ENCODE measurements at regions not wholly inside any gene's neighbourhood (a gene's known extent, or its start where the extent isn't known, plus 50 kb on each side); places are given as distances from the start of the nearest gene placed in this dataset.

DNA sequence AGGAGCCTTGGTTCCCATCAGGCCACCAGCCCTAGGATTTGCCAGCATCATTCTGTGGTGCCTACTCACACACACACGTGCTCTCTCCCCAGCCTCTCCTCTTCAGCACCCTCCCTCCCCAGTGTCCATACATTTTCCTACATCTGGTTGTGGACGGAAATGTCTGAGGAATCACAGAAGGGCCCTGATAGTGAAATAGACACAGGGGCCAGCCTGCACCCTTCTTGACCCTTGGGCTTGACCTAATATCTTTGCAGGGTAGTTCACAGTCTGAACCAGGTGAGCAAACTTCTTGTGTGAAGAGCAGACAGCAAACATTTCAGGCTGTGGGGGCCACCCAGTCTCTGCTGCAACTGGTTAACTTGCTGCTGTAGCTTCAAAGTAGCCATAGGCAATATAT lies 108.5 kb upstream of the NXT1 start:
- Histone ChIP-seq H3K4me3 (no peak overlapping the region), H3K9me3 (peaks cover 18% of the 10 kb centered on the region; the same call in 2 of the 3 replicates), H3K27ac (no peak overlapping the region), H3K4me1 (no peaks in the 10 kb centered on the region), H3K4me2 (no peak overlapping the region)
- no peak for DNase-seq (ENCODE audit: low read depth in 1 of 2, low spot score in 1 of 2)
- FAIRE-seq, result no peak
- no peak for TF ChIP-seq RCOR1 (IDR thresholded peaks at IDR 0.05; ENCODE audit: low read depth, low read length)
- TF ChIP-seq, protein P1, sequence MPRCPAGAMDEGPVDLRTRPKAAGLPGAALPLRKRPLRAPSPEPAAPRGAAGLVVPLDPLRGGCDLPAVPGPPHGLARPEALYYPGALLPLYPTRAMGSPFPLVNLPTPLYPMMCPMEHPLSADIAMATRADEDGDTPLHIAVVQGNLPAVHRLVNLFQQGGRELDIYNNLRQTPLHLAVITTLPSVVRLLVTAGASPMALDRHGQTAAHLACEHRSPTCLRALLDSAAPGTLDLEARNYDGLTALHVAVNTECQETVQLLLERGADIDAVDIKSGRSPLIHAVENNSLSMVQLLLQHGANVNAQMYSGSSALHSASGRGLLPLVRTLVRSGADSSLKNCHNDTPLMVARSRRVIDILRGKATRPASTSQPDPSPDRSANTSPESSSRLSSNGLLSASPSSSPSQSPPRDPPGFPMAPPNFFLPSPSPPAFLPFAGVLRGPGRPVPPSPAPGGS (IDR thresholded peaks at IDR 0.05), result no peak
- TF ChIP-seq HOXB13 (CRISPR knock-in tag; IDR thresholded peaks at IDR 0.05; ENCODE audit: low read depth), result no peak
- TF ChIP-seq, protein P2, sequence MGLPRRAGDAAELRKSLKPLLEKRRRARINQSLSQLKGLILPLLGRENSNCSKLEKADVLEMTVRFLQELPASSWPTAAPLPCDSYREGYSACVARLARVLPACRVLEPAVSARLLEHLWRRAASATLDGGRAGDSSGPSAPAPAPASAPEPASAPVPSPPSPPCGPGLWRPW (IDR thresholded peaks at IDR 0.05), result no peak
- no peak for TF ChIP-seq HOXA7 (CRISPR knock-in tag; IDR thresholded peaks at IDR 0.05)
- no peak for TF ChIP-seq FOSL2 (IDR thresholded peaks at IDR 0.05)
- no peak for TF ChIP-seq FOSL2 (CRISPR knock-in tag; IDR thresholded peaks at IDR 0.05)
- TF ChIP-seq JUN (IDR thresholded peaks at IDR 0.05), result no peak
- no peak for TF ChIP-seq HOXB5 (CRISPR knock-in tag; IDR thresholded peaks at IDR 0.05)
- TF ChIP-seq, protein P3, sequence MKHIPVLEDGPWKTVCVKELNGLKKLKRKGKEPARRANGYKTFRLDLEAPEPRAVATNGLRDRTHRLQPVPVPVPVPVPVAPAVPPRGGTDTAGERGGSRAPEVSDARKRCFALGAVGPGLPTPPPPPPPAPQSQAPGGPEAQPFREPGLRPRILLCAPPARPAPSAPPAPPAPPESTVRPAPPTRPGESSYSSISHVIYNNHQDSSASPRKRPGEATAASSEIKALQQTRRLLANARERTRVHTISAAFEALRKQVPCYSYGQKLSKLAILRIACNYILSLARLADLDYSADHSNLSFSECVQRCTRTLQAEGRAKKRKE (CRISPR knock-in tag; IDR thresholded peaks at IDR 0.05; ENCODE audit: low read depth), result no peak
- ChIA-PET POLR2A (no interaction called here), CTCF (interaction anchor here (0.8 to 1.0 kb wide), 2 partner anchors 9 to 57 kb away, joined by 3 read pairs; no protein-coding TSS in a partner anchor)
- no peak for ATAC-seq
- 54% methylated on average over 2 of the region's 2 CpGs for WGBS (ENCODE audit: missing lambda C conversion rate)

DNA sequence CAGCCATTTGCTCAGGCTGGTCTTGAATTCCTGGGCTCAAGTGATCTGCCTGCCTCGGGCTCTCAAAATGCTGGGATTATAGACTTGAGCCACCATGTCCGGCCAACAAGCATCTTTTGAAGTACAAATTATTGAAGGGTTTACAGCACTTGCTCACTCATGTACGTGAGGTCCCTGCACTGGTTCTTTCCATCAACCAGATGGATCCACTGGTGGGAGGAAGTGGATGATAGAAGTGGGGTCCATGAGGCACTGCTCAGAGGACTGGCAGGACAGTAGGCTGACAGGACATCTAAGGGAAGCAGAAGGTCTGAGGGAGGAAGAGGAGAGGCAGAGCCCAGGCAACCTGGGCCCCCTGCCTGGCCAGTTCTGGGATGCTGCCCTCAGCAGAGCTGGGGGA lies 109.2 kb upstream of the NXT1 start:
- POLR2A ChIA-PET, result no interaction called here

DNA sequence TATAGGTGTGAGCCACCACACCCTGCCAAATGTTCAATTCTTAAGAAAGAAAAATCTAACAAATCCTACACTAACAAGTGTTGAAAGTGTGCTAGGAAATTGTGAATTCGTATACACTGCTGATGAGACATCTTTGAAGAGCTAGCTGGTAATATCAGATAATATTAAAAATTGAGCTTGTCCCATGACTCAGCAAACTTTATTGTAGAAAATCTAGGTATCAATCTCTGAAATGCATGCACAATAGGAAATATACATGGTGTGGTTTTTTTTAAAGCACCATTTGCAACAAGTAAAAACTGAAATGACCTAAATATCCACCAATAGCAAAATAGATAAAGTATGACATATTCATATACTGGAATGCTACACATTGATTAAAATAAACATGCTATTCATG lies 110.1 kb upstream of the NXT1 start:
- no peaks in the 10 kb centered on the region for H3K4me1 ChIP-seq
- ChIA-PET POLR2A (no interaction called here), CTCF (interaction anchor here (1.4 kb wide), 2 partner anchors 80 to 190 kb away, joined by 5 read pairs; no protein-coding TSS in a partner anchor)
- H3K4me3 ChIP-seq, result no peak overlapping the region
- ATAC-seq, result no peak
- no peak overlapping the region for H3K4me2 ChIP-seq
- FAIRE-seq, result no peak
- WGBS (ENCODE audit: missing lambda C conversion rate), result 56% methylated on average over 1 of the region's 1 CpG
- TF ChIP-seq, protein P4, sequence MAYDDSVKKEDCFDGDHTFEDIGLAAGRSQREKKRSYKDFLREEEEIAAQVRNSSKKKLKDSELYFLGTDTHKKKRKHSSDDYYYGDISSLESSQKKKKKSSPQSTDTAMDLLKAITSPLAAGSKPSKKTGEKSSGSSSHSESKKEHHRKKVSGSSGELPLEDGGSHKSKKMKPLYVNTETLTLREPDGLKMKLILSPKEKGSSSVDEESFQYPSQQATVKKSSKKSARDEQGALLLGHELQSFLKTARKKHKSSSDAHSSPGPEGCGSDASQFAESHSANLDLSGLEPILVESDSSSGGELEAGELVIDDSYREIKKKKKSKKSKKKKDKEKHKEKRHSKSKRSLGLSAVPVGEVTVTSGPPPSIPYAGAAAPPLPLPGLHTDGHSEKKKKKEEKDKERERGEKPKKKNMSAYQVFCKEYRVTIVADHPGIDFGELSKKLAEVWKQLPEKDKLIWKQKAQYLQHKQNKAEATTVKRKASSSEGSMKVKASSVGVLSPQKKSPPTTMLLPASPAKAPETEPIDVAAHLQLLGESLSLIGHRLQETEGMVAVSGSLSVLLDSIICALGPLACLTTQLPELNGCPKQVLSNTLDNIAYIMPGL (CRISPR knock-in tag; IDR thresholded peaks at IDR 0.05; ENCODE audit: borderline replicate concordance), result no peak
- TF ChIP-seq JUNB (IDR thresholded peaks at IDR 0.05), result no peak
- no peak for TF ChIP-seq KDM5A (IDR thresholded peaks at IDR 0.05)
- TF ChIP-seq, protein P1 (IDR thresholded peaks at IDR 0.05), result no peak
- peak; percentile 74 for TF ChIP-seq NFE2L2 (conservative IDR thresholded peaks at IDR 0.05; ENCODE audit: low read length)
- TF ChIP-seq RNF2 (IDR thresholded peaks at IDR 0.05; ENCODE audit: borderline replicate concordance, low read depth), result no peak
- peak; percentile 76 for TF ChIP-seq MAFK (IDR thresholded peaks at IDR 0.05; ENCODE audit: partially characterized antibody)
- TF ChIP-seq, protein P5, sequence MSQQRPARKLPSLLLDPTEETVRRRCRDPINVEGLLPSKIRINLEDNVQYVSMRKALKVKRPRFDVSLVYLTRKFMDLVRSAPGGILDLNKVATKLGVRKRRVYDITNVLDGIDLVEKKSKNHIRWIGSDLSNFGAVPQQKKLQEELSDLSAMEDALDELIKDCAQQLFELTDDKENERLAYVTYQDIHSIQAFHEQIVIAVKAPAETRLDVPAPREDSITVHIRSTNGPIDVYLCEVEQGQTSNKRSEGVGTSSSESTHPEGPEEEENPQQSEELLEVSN (IDR thresholded peaks at IDR 0.05; ENCODE audit: borderline replicate concordance, low read depth), result no peak
- no peak for TF ChIP-seq SREBF2 (IDR thresholded peaks at IDR 0.05)
- TF ChIP-seq, protein P6, sequence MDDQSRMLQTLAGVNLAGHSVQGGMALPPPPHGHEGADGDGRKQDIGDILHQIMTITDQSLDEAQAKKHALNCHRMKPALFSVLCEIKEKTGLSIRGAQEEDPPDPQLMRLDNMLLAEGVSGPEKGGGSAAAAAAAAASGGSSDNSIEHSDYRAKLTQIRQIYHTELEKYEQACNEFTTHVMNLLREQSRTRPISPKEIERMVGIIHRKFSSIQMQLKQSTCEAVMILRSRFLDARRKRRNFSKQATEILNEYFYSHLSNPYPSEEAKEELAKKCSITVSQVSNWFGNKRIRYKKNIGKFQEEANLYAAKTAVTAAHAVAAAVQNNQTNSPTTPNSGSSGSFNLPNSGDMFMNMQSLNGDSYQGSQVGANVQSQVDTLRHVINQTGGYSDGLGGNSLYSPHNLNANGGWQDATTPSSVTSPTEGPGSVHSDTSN (IDR thresholded peaks at IDR 0.05), result no peak
- TF ChIP-seq HDAC2 (IDR thresholded peaks at IDR 0.05), result no peak
- no peak for TF ChIP-seq ZSCAN20 (CRISPR knock-in tag; IDR thresholded peaks at IDR 0.05)
- no peak for TF ChIP-seq ESRRA (IDR thresholded peaks at IDR 0.05; ENCODE audit: borderline replicate concordance, low read length)
- DNase-seq (ENCODE audit: low read depth in 1 of 2, low spot score in 1 of 2), result no peak
- peaks cover 28% of the 10 kb centered on the region; the same call in 2 of the 3 replicates for H3K9me3 ChIP-seq
- H3K27ac ChIP-seq, result no peak overlapping the region

More for the DNA sequence above, 109.2 kb upstream of the NXT1 start:
- Histone ChIP-seq H3K9me3 (peaks cover 22% of the 10 kb centered on the region; the same call in 2 of the 3 replicates), H3K4me2 (no peak overlapping the region), H3K4me3 (no peak overlapping the region), H3K27ac (no peak overlapping the region), H3K4me1 (no peaks in the 10 kb centered on the region)
- DNase-seq (ENCODE audit: low read depth in 1 of 2, low spot score in 1 of 2) (no peak), FAIRE-seq (no peak), ATAC-seq (no peak)
- CTCF ChIA-PET, result no interaction called here
- TF ChIP-seq, protein P2 (IDR thresholded peaks at IDR 0.05), result no peak
- TF ChIP-seq ZSCAN20 (CRISPR knock-in tag; IDR thresholded peaks at IDR 0.05), result no peak
- TF ChIP-seq TFCP2L1 (CRISPR knock-in tag; IDR thresholded peaks at IDR 0.05), result no peak
- no peak for TF ChIP-seq CHD2 (IDR thresholded peaks at IDR 0.05; ENCODE audit: low read length, partially characterized antibody)
- TF ChIP-seq, protein P1 (IDR thresholded peaks at IDR 0.05), result no peak
- no peak for TF ChIP-seq EHF (CRISPR knock-in tag; IDR thresholded peaks at IDR 0.05)
- no peak for TF ChIP-seq HOXB13 (CRISPR knock-in tag; IDR thresholded peaks at IDR 0.05; ENCODE audit: low read depth)
- no peak for TF ChIP-seq BHLHE40 (IDR thresholded peaks at IDR 0.05; ENCODE audit: low read depth, low read length)
- 46% methylated on average over 3 of the region's 3 CpGs for WGBS (ENCODE audit: missing lambda C conversion rate)
